Activated effector memory CD4-positive, alpha-beta T cell treated with anti-CD3 and anti-CD28 coated beads, Interleukin-2, amount 50 U/mL, for 16 hours (primary cell): ENCODE measurements at regions not wholly inside any gene's neighbourhood (a gene's known extent, or its start where the extent isn't known, plus 50 kb on each side); places are given as distances from the start of the nearest gene placed in this dataset.

Experiments
- DNase-seq: peaks from one replicate; pipeline ENCODE4 v3.0.0-alpha.2; 2020

GRCh38 chr3:96169111-96169766 lies 645.2 kb upstream of the EPHA6 start:
- DNase-seq, result no peak

GRCh38 chr3:96172917-96173316 lies 641.5 kb upstream of the EPHA6 start:
- no peak for DNase-seq

- no peak for DNase-seq
Observed at GRCh38 chr3:96175500-96175899, 638.9 kb upstream of the EPHA6 start.

- no peak for DNase-seq
Observed at GRCh38 chr3:96182756-96183155, 631.6 kb upstream of the EPHA6 start.

- DNase-seq, result no peak
Observed at GRCh38 chr3:96183871-96184270, 630.5 kb upstream of the EPHA6 start.

- DNase-seq, result no peak
Observed at GRCh38 chr3:96190024-96190616, 624.3 kb upstream of the EPHA6 start.

GRCh38 chr3:96192966-96193550 lies 621.3 kb upstream of the EPHA6 start:
- DNase-seq, result no peak

GRCh38 chr3:96200897-96201296 lies 613.5 kb upstream of the EPHA6 start:
- DNase-seq, result no peak

- no peak for DNase-seq
Observed at GRCh38 chr3:96201463-96201862, 612.9 kb upstream of the EPHA6 start.

GRCh38 chr3:96202181-96202580 lies 612.2 kb upstream of the EPHA6 start:
- no peak for DNase-seq

GRCh38 chr3:96209699-96210098 lies 604.7 kb upstream of the EPHA6 start:
- DNase-seq, result no peak

- no peak for DNase-seq
Observed at GRCh38 chr3:96213393-96213792, 601.0 kb upstream of the EPHA6 start.

- no peak for DNase-seq
Observed at GRCh38 chr3:96214941-96215340, 599.5 kb upstream of the EPHA6 start.

GRCh38 chr3:96225494-96225893 lies 588.9 kb upstream of the EPHA6 start:
- no peak for DNase-seq

GRCh38 chr3:96233679-96234078 lies 580.7 kb upstream of the EPHA6 start:
- no peak for DNase-seq

GRCh38 chr3:96236522-96236921 lies 577.9 kb upstream of the EPHA6 start:
- DNase-seq, result no peak

- DNase-seq, result no peak
Observed at GRCh38 chr3:96259299-96259698, 555.1 kb upstream of the EPHA6 start.

- no peak for DNase-seq
Observed at GRCh38 chr3:96264701-96265100, 549.7 kb upstream of the EPHA6 start.

GRCh38 chr3:96266395-96267190 lies 547.8 kb upstream of the EPHA6 start:
- no peak for DNase-seq

- DNase-seq, result no peak
Observed at GRCh38 chr3:96267577-96267976, 546.8 kb upstream of the EPHA6 start.

GRCh38 chr3:96294143-96294542 lies 520.3 kb upstream of the EPHA6 start:
- DNase-seq, result no peak

- DNase-seq, result no peak
Observed at GRCh38 chr3:96300743-96301142, 513.7 kb upstream of the EPHA6 start.

- DNase-seq, result no peak
Observed at GRCh38 chr3:96319166-96319565, 495.2 kb upstream of the EPHA6 start.

- no peak for DNase-seq
Observed at GRCh38 chr3:96324087-96324486, 490.3 kb upstream of the EPHA6 start.
